GM23338 (cell line): ENCODE measurements at regions not wholly inside any gene's neighbourhood (a gene's known extent, or its start where the extent isn't known, plus 50 kb on each side); places are given as distances from the start of the nearest gene placed in this dataset.

ENCODE experiments used
- ATAC-seq: fragments of 200-7000 bp; cut with Tn5 transposase; 3 replicates; pipeline ENCODE4 v1.9.1; 2020
- DNase-seq: peaks from one replicate; pipeline ENCODE4 v3.0.0-alpha.2; 2015; ENCODE audit warnings: low spot score
- H2AFZ ChIP-seq: fragments of 200-600 bp; sonication (generic); 2 replicates; pipeline ENCODE4 v1.8.0; 2016; ENCODE audit warnings: antibody characterized with exemption, mild to moderate bottlenecking, moderate library complexity
- H3F3A ChIP-seq: fragments of 200-600 bp; sonication (generic); replicated peaks from 2 replicates; pipeline ENCODE4 v1.8.0; 2017; ENCODE audit warnings: antibody characterized with exemption, mixed run types, low read depth
- H3K27ac ChIP-seq: fragments of 200-600 bp; sonication (generic); 2 replicates; pipeline ENCODE4 v1.6.1; 2016; ENCODE audit warnings: low read depth
- H3K27me3 ChIP-seq: fragments of 200-600 bp; sonication (generic); 2 replicates; pipeline ENCODE4 v1.8.0; 2016; ENCODE audit warnings: mild to moderate bottlenecking, mixed run types, moderate library complexity; ENCODE audit not compliant: insufficient read depth
- H3K36me3 ChIP-seq: fragments of 200-600 bp; sonication (generic); 2 replicates; pipeline ENCODE4 v1.8.0; 2016; ENCODE audit warnings: mild to moderate bottlenecking; ENCODE audit not compliant: insufficient read depth
- H3K4me1 ChIP-seq: fragments of 200-600 bp; sonication (generic); 2 replicates; pipeline ENCODE4 v1.8.0; 2016; ENCODE audit warnings: mild to moderate bottlenecking, moderate library complexity; ENCODE audit not compliant: insufficient read depth
- H3K4me2 ChIP-seq: fragments of 200-600 bp; sonication (generic); 2 replicates; pipeline ENCODE4 v1.7.1; 2017; ENCODE audit warnings: mixed run types
- H3K4me3 ChIP-seq: fragments of 200-600 bp; sonication (generic); 2 replicates; pipeline ENCODE4 v1.6.1; 2016; ENCODE audit warnings: mixed run types
- H3K79me2 ChIP-seq: fragments of 200-600 bp; sonication (generic); replicated peaks from 2 replicates; pipeline ENCODE4 v1.8.0; 2017; ENCODE audit warnings: mild to moderate bottlenecking; ENCODE audit not compliant: insufficient read depth
- H3K9me2 ChIP-seq: fragments of 200-600 bp; sonication (generic); 2 replicates; pipeline ENCODE4 v1.8.0; 2017; ENCODE audit not compliant: insufficient read depth
- H4K20me1 ChIP-seq: fragments of 200-600 bp; sonication (generic); replicated peaks from 2 replicates; pipeline ENCODE4 v1.8.0; 2017; ENCODE audit warnings: mild to moderate bottlenecking; ENCODE audit not compliant: insufficient read depth
- H3K27ac Mint-ChIP-seq: 2 replicates; pipeline ENCODE4 v1.8.0; 2020; ENCODE audit warnings: inconsistent platforms, mild to moderate bottlenecking, moderate library complexity, mixed read lengths
- H3K27me3 Mint-ChIP-seq: 3 replicates; pipeline ENCODE4 v1.8.0; 2022; ENCODE audit warnings: low read depth, mild to moderate bottlenecking, moderate library complexity, mixed read lengths, inconsistent platforms; ENCODE audit not compliant: insufficient read depth, poor library complexity
- H3K36me3 Mint-ChIP-seq: 3 replicates; pipeline ENCODE4 v1.8.0; 2021; ENCODE audit warnings: low read depth, mild to moderate bottlenecking, inconsistent platforms, moderate library complexity, mixed read lengths
- H3K4me1 Mint-ChIP-seq: 3 replicates; pipeline ENCODE4 v1.8.0; 2020; ENCODE audit warnings: mild to moderate bottlenecking, inconsistent platforms, mixed read lengths
- H3K4me3 Mint-ChIP-seq: 3 replicates; pipeline ENCODE4 v1.8.0; 2021; ENCODE audit warnings: moderate library complexity, mild to moderate bottlenecking, inconsistent platforms, mixed read lengths
- H3K9me3 Mint-ChIP-seq: 3 replicates; pipeline ENCODE4 v1.8.0; 2020; ENCODE audit warnings: moderate library complexity, mild to moderate bottlenecking, inconsistent platforms, mixed read lengths
- NANOG ChIP-seq: IDR thresholded peaks from 2 replicates; pipeline ENCODE4 v1.6.1; 2016; ENCODE audit warnings: antibody characterized with exemption, borderline replicate concordance
- ZNF331 ChIP-seq: fragments of 250-450 bp; sonication (Bioruptor Pico); IDR thresholded peaks from 2 replicates; pipeline ENCODE4 v1.5.0; 2020; ENCODE audit warnings: low read depth, mild to moderate bottlenecking, moderate library complexity
- TF ChIP-seq, protein P1 (sequence below): fragments of 250-450 bp; sonication (Bioruptor Pico); IDR thresholded peaks from 2 replicates; pipeline ENCODE4 v1.5.0; 2020; ENCODE audit warnings: mild to moderate bottlenecking, moderate library complexity

DNA sequence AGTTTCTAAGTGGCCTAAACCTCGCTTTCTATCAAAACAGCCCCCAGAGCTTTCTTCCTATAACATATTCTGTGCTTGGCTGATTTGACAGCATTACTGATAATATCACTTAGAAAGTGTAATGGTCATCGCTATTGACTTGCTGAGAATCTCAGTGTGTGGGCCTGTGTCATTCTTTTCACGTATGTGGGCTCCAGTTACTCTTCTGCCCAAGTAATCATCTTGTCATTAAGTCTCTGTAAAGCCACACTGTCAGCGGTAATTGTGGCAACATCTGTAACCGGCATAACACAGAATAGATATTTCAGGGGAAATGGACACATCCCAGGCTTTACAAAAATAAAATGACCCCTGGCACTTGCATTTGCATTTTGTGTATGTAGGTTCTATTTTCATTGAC is 313.6 kb upstream of the LMCD1 start (continued):
- TF ChIP-seq, protein P1, sequence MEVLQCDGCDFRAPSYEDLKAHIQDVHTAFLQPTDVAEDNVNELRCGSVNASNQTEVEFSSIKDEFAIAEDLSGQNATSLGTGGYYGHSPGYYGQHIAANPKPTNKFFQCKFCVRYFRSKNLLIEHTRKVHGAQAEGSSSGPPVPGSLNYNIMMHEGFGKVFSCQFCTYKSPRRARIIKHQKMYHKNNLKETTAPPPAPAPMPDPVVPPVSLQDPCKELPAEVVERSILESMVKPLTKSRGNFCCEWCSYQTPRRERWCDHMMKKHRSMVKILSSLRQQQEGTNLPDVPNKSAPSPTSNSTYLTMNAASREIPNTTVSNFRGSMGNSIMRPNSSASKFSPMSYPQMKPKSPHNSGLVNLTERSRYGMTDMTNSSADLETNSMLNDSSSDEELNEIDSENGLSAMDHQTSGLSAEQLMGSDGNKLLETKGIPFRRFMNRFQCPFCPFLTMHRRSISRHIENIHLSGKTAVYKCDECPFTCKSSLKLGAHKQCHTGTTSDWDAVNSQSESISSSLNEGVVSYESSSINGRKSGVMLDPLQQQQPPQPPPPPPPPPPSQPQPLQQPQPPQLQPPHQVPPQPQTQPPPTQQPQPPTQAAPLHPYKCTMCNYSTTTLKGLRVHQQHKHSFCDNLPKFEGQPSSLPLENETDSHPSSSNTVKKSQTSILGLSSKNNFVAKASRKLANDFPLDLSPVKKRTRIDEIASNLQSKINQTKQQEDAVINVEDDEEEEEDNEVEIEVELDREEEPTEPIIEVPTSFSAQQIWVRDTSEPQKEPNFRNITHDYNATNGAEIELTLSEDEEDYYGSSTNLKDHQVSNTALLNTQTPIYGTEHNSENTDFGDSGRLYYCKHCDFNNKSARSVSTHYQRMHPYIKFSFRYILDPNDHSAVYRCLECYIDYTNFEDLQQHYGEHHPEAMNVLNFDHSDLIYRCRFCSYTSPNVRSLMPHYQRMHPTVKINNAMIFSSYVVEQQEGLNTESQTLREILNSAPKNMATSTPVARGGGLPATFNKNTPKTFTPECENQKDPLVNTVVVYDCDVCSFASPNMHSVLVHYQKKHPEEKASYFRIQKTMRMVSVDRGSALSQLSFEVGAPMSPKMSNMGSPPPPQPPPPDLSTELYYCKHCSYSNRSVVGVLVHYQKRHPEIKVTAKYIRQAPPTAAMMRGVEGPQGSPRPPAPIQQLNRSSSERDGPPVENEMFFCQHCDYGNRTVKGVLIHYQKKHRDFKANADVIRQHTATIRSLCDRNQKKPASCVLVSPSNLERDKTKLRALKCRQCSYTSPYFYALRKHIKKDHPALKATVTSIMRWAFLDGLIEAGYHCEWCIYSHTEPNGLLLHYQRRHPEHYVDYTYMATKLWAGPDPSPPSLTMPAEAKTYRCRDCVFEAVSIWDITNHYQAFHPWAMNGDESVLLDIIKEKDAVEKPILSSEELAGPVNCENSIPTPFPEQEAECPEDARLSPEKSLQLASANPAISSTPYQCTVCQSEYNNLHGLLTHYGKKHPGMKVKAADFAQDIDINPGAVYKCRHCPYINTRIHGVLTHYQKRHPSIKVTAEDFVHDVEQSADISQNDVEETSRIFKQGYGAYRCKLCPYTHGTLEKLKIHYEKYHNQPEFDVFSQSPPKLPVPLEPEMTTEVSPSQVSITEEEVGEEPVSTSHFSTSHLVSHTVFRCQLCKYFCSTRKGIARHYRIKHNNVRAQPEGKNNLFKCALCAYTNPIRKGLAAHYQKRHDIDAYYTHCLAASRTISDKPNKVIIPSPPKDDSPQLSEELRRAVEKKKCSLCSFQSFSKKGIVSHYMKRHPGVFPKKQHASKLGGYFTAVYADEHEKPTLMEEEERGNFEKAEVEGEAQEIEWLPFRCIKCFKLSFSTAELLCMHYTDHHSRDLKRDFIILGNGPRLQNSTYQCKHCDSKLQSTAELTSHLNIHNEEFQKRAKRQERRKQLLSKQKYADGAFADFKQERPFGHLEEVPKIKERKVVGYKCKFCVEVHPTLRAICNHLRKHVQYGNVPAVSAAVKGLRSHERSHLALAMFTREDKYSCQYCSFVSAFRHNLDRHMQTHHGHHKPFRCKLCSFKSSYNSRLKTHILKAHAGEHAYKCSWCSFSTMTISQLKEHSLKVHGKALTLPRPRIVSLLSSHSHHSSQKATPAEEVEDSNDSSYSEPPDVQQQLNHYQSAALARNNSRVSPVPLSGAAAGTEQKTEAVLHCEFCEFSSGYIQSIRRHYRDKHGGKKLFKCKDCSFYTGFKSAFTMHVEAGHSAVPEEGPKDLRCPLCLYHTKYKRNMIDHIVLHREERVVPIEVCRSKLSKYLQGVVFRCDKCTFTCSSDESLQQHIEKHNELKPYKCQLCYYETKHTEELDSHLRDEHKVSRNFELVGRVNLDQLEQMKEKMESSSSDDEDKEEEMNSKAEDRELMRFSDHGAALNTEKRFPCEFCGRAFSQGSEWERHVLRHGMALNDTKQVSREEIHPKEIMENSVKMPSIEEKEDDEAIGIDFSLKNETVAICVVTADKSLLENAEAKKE (CRISPR knock-in tag): no peak
- no peak for TF ChIP-seq ZNF331 (CRISPR knock-in tag)

DNA sequence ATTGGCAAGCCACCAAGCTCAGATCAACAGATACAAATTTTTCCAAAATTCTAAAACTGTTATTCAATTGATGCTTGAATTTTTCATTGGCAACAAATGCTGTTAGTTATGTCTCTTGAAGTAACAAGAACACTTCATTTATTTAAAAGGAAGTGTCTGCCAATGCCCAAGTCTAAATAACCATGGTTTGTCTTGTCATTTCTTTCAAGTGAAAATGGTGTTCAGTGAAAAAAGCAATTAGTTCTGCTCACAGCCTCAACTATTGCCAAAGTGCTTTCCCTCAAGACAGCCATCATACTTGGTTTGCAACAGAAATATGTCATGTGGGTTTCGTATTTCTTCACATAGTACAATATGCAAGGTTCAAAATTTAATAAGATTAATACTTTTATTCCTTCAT is 312.6 kb upstream of the LMCD1 start:
- TF ChIP-seq, protein P1 (CRISPR knock-in tag): no peak
- TF ChIP-seq NANOG: no peak

More for the DNA sequence above, 312.6 kb upstream of the LMCD1 start:
- Mint-ChIP-seq H3K27me3 (peaks cover 13% of the 10 kb centered on the region), H3K4me1 (peaks cover 8% of the 10 kb centered on the region), H3K36me3 (peaks cover 12% of the 10 kb centered on the region), H3K9me3 (peaks cover 10% of the 10 kb centered on the region; the same call in 2 of the 3 replicates), H3K27ac (no peak overlapping the region), H3K4me3 (no peak overlapping the region)
- no peaks in the 10 kb centered on the region for H3K36me3 ChIP-seq
- no peaks in the 10 kb centered on the region for H3K79me2 ChIP-seq
- no peaks in the 10 kb centered on the region for H3K4me1 ChIP-seq
- H3K27ac ChIP-seq: no peak overlapping the region
- no peaks in the 10 kb centered on the region for H3F3A ChIP-seq
- ATAC-seq (no peak), DNase-seq (no peak)
- no peaks in the 10 kb centered on the region for H4K20me1 ChIP-seq
- no peak overlapping the region for H3K4me3 ChIP-seq
- H3K9me2 ChIP-seq: 0 out of 2 replicates have a peak, but pooled peaks cover 3% of the 10 kb centered on the region
- H3K4me2 ChIP-seq: no peak overlapping the region
- H3K27me3 ChIP-seq: no peaks in the 10 kb centered on the region
- H2AFZ ChIP-seq: no peak overlapping the region
